Endothelial cell of umbilical vein (primary cell): ENCODE measurements at regions not wholly inside any gene's neighbourhood (a gene's known extent, or its start where the extent isn't known, plus 50 kb on each side); places are given as distances from the start of the nearest gene placed in this dataset.

Experiments used
- BruUV-seq: library from RNA; stranded (reverse); fragments of 400-500 nt; replicated peaks from 2 replicates; lab custom pipeline; 2021; lab: Mats Ljungman, UMichigan
- CTCF ChIA-PET: fragments of 300-600, 350-600 bp; sonication (Branson Sonifier 250); formaldehyde crosslinking; loops from one replicate; lab custom pipeline; 2021; ENCODE audit warnings: antibody characterized with exemption, inconsistent platforms; lab: Charles Lee
- POLR2A ChIA-PET: fragments of 300-600, 350-600 bp; sonication (Branson Sonifier 250); formaldehyde crosslinking; loops from one replicate; lab custom pipeline; 2021; ENCODE audit warnings: antibody characterized with exemption, inconsistent platforms; lab: Charles Lee
- DNase-seq: peaks from one replicate; pipeline ENCODE4 v3.0.0-alpha.2; 2011; ENCODE audit warnings: low read depth, low spot score
- FAIRE-seq: peaks from 2 replicates; lab custom pipeline; 2011; peaks lifted over from hg19 to GRCh38; lab: Jason Lieb, UNC
- H2AFZ ChIP-seq: 2 replicates; pipeline ENCODE4 v1.6.0; 2012; ENCODE audit warnings: low read depth, low read length, control low read depth, inconsistent platforms
- H3K27ac ChIP-seq: 2 replicates; pipeline ENCODE4 v1.5.1; 2011; ENCODE audit warnings: low read depth, mild to moderate bottlenecking, control low read depth, low read length, moderate library complexity; ENCODE audit not compliant: insufficient read depth
- H3K27me3 ChIP-seq, 2 experiments: 2 replicates each; pipeline versions ENCODE4 v1.6.0 to v1.6.1; 2011; ENCODE audit warnings: low read length in 2 of 2, mixed read lengths in 1 of 2; ENCODE audit not compliant: control insufficient read depth in 2 of 2, insufficient read depth in 2 of 2
- H3K36me3 ChIP-seq, 2 experiments: 2 replicates in 1 of 2; 3 replicates in 1 of 2; pipeline ENCODE4 v1.5.1; 2011; ENCODE audit warnings: low read length in 2 of 2, mild to moderate bottlenecking in 1 of 2, moderate library complexity in 1 of 2; ENCODE audit not compliant: control insufficient read depth in 2 of 2, insufficient read depth in 2 of 2; ENCODE audit errors: extremely low read depth in 1 of 2
- H3K4me1 ChIP-seq: 3 replicates; pipeline ENCODE4 v1.5.1; 2011; ENCODE audit warnings: mild to moderate bottlenecking, low read length; ENCODE audit not compliant: control insufficient read depth, insufficient read depth; ENCODE audit errors: extremely low read depth
- H3K4me2 ChIP-seq: 2 replicates; pipeline ENCODE4 v1.6.1; 2011; ENCODE audit warnings: low read length, control low read depth, mixed read lengths; ENCODE audit not compliant: insufficient read depth
- H3K4me3 ChIP-seq, 3 experiments: fragments of 200-600 bp in 1 of 3; sonication (generic), shearing (Covaris generic) in 1 of 3; replicated peaks in 1 of 3; 2 replicates each; pipeline ENCODE4 v1.5.1; 2011 to 2016; ENCODE audit warnings: control low read depth in 3 of 3, low read length in 3 of 3, mild to moderate bottlenecking in 2 of 3, inconsistent platforms in 1 of 3, low read depth in 1 of 3, moderate library complexity in 1 of 3; ENCODE audit not compliant: insufficient read depth in 1 of 3
- H3K79me2 ChIP-seq: 2 replicates; pipeline ENCODE4 v1.6.0; 2012; ENCODE audit warnings: low read length, inconsistent platforms; ENCODE audit not compliant: control insufficient read depth, insufficient read depth
- H3K9ac ChIP-seq: replicated peaks from 2 replicates; pipeline ENCODE3; 2011; ENCODE audit warnings: low read length, control low read depth; ENCODE audit not compliant: insufficient read depth; ENCODE audit errors: extremely low read depth
- H3K9me1 ChIP-seq: replicated peaks from 3 replicates; pipeline ENCODE4 v1.6.0; 2011; ENCODE audit warnings: mild to moderate bottlenecking, low read length; ENCODE audit not compliant: control insufficient read depth, insufficient read depth; ENCODE audit errors: extremely low read depth
- H3K9me3 ChIP-seq: replicated peaks from 2 replicates; pipeline ENCODE4 v1.5.1; 2012; ENCODE audit warnings: low read length, inconsistent platforms; ENCODE audit not compliant: control insufficient read depth, insufficient read depth
- H4K20me1 ChIP-seq: replicated peaks from 2 replicates; pipeline ENCODE3; 2011; ENCODE audit warnings: mild to moderate bottlenecking, low read length; ENCODE audit not compliant: control insufficient read depth, insufficient read depth; ENCODE audit errors: extremely low read depth
- CTCF ChIP-seq, 2 donors: IDR thresholded peaks; 1 replicate in 1 of 2; 2 replicates in 1 of 2; pipeline ENCODE4 v1.5.1; 2011; ENCODE audit warnings: low read length in 2 of 2, mild to moderate bottlenecking in 2 of 2, moderate library complexity in 2 of 2, control low read depth in 1 of 2, inconsistent platforms in 1 of 2, low read depth in 1 of 2; ENCODE audit not compliant: insufficient read depth in 1 of 2; ENCODE audit errors: extremely low read depth in 1 of 2
- EZH2 ChIP-seq: IDR thresholded peaks from 2 replicates; pipeline ENCODE4 v1.6.1; 2012; ENCODE audit warnings: borderline replicate concordance, low read depth, mild to moderate bottlenecking, moderate library complexity, low read length, inconsistent platforms; ENCODE audit not compliant: severe bottlenecking
- FOS ChIP-seq: IDR thresholded peaks from 2 replicates; pipeline ENCODE4 v1.6.1; 2011; ENCODE audit warnings: mild to moderate bottlenecking, low read length, moderate library complexity, borderline replicate concordance; ENCODE audit not compliant: insufficient read depth
- GATA2 ChIP-seq: IDR thresholded peaks from 2 replicates; pipeline ENCODE4 v1.7.0; 2011; ENCODE audit warnings: low read depth, mild to moderate bottlenecking, moderate library complexity, mixed read lengths, low read length; ENCODE audit not compliant: insufficient read length, insufficient read depth
- JUN ChIP-seq: IDR thresholded peaks from 2 replicates; pipeline ENCODE4 v1.6.1; 2011; ENCODE audit warnings: borderline replicate concordance, low read depth; ENCODE audit not compliant: insufficient read length, insufficient read depth
- MAX ChIP-seq: IDR thresholded peaks from 2 replicates; pipeline ENCODE4 v1.6.1; 2011; ENCODE audit not compliant: insufficient read depth, insufficient read length
- MYC ChIP-seq: IDR thresholded peaks from one replicate; pipeline ENCODE4 v1.6.1; 2011; ENCODE audit warnings: mild to moderate bottlenecking, low read depth, low read length
- dilution Hi-C: fragments of 300-500 bp; cut with MboI; formaldehyde crosslinking; loops from one replicate; pipeline ENCODE4 v1.15.0; 2019; ENCODE audit warnings: low sequenced_read_pairs; ENCODE audit not compliant: extremely low pct_ligation_motif_present
- intact Hi-C: fragments of 100-400 bp; cut with micrococcal nuclease; formaldehyde crosslinking; loops from one replicate; pipeline ENCODE4 v1.10.0; 2022

GRCh38 chr3:115550285-115550761 is 73.0 kb upstream of the GAP43 start:
- POLR2A ChIA-PET = no interaction called here
- no peak for DNase-seq

More at GRCh38 chr3:115550285-115550761, 73.0 kb upstream of the GAP43 start:
- Histone ChIP-seq H2AFZ (no peak overlapping the region), H3K9me1 (no peaks in the 10 kb centered on the region), H3K36me3 (no peaks in the 10 kb centered on the region), H3K27ac (no peak overlapping the region), H4K20me1 (no peaks in the 10 kb centered on the region), H3K27me3 (peaks cover 0 to 2% of the 10 kb centered on the region in 2 experiments), H3K4me1 (no peaks in the 10 kb centered on the region), H3K79me2 (no peaks in the 10 kb centered on the region), H3K9ac (no peak overlapping the region), H3K4me3 (no peak overlapping the region), H3K9me3 (no peaks in the 10 kb centered on the region), H3K4me2 (no peak overlapping the region)
- no peak for FAIRE-seq
- dilution Hi-C loops (no loop called here), intact Hi-C loops (loop anchor here (10.0 kb wide), 1 partner anchor 56 kb away; no protein-coding TSS in a partner anchor)
- CTCF ChIA-PET = no interaction called here
- no peak for TF ChIP-seq JUN
- TF ChIP-seq EZH2 = no peak
- TF ChIP-seq FOS = no peak
- TF ChIP-seq MAX = no peak
- TF ChIP-seq MYC = no peak
- no peak for TF ChIP-seq CTCF (IDR thresholded peaks at IDR 0.05; ENCODE audit: extremely low read depth in 1 of 2, insufficient read depth in 1 of 2, low read depth in 1 of 2, low read length in 2 of 2)
- no peak for TF ChIP-seq GATA2
- BruUV-seq = no TSS peak
